HG02970 (cell line): ENCODE measurements at regions not wholly inside any gene's neighbourhood (a gene's known extent, or its start where the extent isn't known, plus 50 kb on each side); places are given as distances from the start of the nearest gene placed in this dataset.

Experiments
- ATAC-seq: cut with Tn5 transposase; IDR thresholded peaks from one replicate; pipeline ENCODE4 v1.9.1; 2021; ENCODE audit warnings: mild to moderate bottlenecking, moderate library complexity, moderate number of reproducible peaks; ENCODE audit not compliant: unreplicated experiment, low FRiP score

- no peak for ATAC-seq
Observed at GRCh38 chr15:93165734-93166470, 76.9 kb upstream of the RGMA start.

GRCh38 chr15:93164409-93164808 is 75.4 kb upstream of the RGMA start:
- no peak for ATAC-seq

- ATAC-seq: no peak
Observed at GRCh38 chr15:93162560-93162959, 73.5 kb upstream of the RGMA start.

GRCh38 chr15:93159930-93160329 is 70.9 kb upstream of the RGMA start:
- ATAC-seq: no peak

GRCh38 chr15:93158097-93158900 is 69.3 kb upstream of the RGMA start:
- no peak for ATAC-seq

GRCh38 chr15:93154666-93155065 is 65.7 kb upstream of the RGMA start:
- no peak for ATAC-seq

- ATAC-seq: no peak
Observed at GRCh38 chr15:93152951-93153350, 63.9 kb upstream of the RGMA start.

GRCh38 chr15:93152360-93152759 is 63.3 kb upstream of the RGMA start:
- no peak for ATAC-seq

GRCh38 chr15:93150910-93151881 is 62.2 kb upstream of the RGMA start:
- no peak for ATAC-seq

GRCh38 chr15:93146601-93147000 is 57.6 kb upstream of the RGMA start:
- no peak for ATAC-seq

- no peak for ATAC-seq
Observed at GRCh38 chr15:93146196-93146595, 57.2 kb upstream of the RGMA start.

- no peak for ATAC-seq
Observed at GRCh38 chr15:93144463-93145236, 55.6 kb upstream of the RGMA start.

- ATAC-seq: no peak
Observed at GRCh38 chr15:93143186-93143585, 54.2 kb upstream of the RGMA start.

GRCh38 chr15:93141371-93141794 is 52.4 kb upstream of the RGMA start:
- no peak for ATAC-seq

- ATAC-seq: no peak
Observed at GRCh38 chr15:93139436-93139835, 50.4 kb upstream of the RGMA start.

- ATAC-seq: no peak
Observed at GRCh38 chr15:93138681-93139250, 49.8 kb upstream of the RGMA start.
